ENCODE measurements at regions not wholly inside any gene's neighbourhood (a gene's known extent, or its start where the extent isn't known, plus 50 kb on each side); places are given as distances from the start of the nearest gene placed in this dataset.

GRCh38 chr2:3001615-3002560 lies 375.7 kb downstream of the EIPR1 start:
- TF ChIP-seq, protein P1, sequence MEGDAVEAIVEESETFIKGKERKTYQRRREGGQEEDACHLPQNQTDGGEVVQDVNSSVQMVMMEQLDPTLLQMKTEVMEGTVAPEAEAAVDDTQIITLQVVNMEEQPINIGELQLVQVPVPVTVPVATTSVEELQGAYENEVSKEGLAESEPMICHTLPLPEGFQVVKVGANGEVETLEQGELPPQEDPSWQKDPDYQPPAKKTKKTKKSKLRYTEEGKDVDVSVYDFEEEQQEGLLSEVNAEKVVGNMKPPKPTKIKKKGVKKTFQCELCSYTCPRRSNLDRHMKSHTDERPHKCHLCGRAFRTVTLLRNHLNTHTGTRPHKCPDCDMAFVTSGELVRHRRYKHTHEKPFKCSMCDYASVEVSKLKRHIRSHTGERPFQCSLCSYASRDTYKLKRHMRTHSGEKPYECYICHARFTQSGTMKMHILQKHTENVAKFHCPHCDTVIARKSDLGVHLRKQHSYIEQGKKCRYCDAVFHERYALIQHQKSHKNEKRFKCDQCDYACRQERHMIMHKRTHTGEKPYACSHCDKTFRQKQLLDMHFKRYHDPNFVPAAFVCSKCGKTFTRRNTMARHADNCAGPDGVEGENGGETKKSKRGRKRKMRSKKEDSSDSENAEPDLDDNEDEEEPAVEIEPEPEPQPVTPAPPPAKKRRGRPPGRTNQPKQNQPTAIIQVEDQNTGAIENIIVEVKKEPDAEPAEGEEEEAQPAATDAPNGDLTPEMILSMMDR (conservative IDR thresholded peaks at IDR 0.05), result no peak
- no peak for TF ChIP-seq EZH2 (IDR thresholded peaks at IDR 0.05; ENCODE audit: low read depth)

All from PC-9 (cell line).